GM21786 (cell line): ENCODE measurements at regions not wholly inside any gene's neighbourhood (a gene's known extent, or its start where the extent isn't known, plus 50 kb on each side); places are given as distances from the start of the nearest gene placed in this dataset.

Source experiments
- ATAC-seq: cut with Tn5 transposase; IDR thresholded peaks from one replicate; pipeline ENCODE4 v1.9.1; 2021; ENCODE audit not compliant: unreplicated experiment

- ATAC-seq = no peak
Observed at GRCh38 chr12:28876196-28876798, 272.8 kb upstream of the FAR2 start.

DNA sequence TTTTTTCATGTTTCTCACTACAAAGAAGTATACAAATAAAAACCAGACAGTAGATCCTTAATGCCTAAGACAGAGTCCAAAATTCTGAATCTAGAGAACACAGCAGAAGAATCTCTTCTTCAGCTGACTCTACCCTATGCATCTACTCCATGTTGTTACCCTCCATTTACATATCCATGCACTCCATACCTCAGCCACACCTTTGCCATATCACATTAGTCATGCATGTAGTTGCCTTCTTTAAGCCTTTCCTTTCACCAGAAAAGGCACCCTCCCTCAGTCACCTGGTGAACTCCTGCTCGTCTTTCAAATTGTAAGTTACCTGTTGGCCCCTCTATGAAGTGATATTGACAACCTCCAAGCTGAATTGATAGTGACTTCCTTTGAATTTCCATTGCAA is 271.2 kb upstream of the FAR2 start:
- ATAC-seq = no peak

DNA sequence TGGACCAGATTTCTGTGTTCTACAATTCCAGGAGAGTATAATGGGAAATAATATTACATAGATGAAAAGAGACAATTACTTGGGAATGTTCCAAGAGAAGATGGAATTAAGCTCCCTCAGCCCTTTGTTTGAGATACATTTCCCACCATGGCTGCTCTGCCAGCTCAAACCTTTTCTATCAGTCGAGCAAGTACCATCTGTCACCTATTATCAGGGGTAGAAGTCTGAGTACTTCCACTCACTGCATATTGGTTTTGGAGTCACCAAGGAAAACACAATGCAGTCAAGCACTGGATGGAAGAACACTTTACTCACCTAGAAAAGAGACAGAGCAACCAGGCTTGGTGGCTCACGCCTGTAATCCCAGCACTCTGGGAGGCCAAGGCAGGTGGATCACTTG is 270.4 kb upstream of the FAR2 start:
- no peak for ATAC-seq

DNA sequence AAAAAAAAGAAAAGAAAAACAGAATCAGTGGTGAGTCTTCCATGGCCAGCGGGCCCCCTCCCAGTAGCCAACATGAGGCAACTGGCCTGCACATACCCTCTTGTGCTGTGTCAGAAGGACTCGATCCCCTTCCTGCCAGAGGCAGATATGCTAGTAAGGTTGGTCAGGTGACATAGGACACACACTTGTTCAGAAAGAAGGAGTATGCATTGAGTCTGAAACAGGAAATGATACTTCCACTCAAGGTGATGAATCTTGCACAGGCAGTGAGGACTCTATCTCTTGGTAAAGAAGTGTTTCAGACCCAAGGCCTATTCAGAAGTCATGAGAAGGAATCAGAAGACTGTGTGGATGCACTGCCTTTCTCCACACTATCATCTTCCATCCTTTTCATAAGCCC is 269.7 kb upstream of the FAR2 start:
- ATAC-seq = no peak

DNA sequence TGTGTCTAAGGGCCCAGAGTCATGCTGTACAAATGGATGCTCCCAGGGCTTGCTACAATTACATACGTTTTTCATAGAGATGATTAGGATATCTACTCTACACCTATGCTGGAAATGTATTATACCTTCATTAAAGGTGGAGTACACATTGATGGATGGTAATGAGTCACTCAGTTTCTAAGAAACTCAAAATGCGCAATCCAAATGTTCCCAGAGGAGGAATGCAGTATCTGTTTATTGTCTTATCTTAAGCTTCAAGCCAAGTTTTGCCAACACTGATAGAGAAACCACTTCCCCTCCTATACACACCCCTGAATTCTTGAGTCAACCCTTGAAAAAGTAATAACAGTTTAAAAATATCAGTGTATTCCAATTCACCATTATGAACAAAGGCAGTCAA is 266.6 kb upstream of the FAR2 start:
- no peak for ATAC-seq

DNA sequence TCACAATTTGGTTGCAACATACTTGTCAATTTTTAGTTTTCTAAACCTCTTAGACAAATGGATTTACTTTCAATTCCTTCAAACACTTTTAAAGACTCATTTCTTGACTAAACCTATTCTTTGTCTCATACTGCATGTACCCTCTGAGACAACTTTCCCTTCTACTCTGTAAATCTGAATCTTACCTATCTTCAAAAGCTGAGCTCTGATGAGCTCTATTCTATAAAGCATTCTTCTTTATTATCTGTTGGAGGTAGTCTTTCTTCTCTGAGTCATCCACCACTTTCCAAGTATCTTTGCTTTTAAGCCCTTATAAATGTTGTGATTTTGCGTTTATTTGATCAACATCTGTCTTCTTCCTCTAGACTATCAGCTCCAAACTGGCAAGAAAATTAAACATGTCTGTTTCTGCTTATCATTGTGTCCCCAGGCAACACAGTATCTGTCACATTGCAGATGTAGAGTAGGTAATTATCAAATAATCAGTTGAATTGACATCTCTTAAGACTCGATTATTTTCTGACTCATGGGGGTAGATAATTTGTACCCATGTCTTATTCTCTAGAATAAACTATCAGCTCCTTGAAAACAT is 265.6 kb upstream of the FAR2 start:
- no peak for ATAC-seq

- ATAC-seq = no peak
Observed at GRCh38 chr12:28884904-28885679, 264.0 kb upstream of the FAR2 start.

- ATAC-seq = no peak
Observed at GRCh38 chr12:28885928-28886327, 263.1 kb upstream of the FAR2 start.

DNA sequence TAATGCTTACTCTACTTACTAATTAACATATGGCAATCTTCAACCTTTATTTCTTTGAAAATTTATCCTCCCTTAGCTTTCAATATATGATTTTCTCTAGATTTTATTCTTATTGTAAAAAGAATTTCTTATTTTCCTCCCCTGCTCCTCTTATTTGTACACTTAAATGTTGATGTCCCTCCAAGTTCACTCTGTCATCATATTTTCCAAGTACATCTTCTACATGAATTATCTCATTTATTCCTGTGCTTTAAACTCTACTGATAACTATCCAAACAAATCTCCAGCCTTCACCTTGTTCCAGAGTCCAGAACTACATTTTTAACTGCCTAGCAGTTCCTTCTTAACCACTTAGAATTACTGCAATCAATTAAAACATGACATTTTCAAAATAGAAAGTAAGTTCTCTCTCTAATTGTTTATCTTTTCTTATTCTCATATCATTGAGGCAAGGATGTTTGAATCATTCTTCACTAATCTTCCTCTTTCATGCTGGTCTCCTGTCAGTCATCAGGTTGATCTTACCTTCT is 261.6 kb upstream of the FAR2 start:
- no peak for ATAC-seq

GRCh38 chr12:28890664-28891063 is 258.4 kb upstream of the FAR2 start:
- ATAC-seq = no peak

- no peak for ATAC-seq
Observed at GRCh38 chr12:28891126-28891525, 258.0 kb upstream of the FAR2 start.

GRCh38 chr12:28893365-28893764 is 255.7 kb upstream of the FAR2 start:
- no peak for ATAC-seq

DNA sequence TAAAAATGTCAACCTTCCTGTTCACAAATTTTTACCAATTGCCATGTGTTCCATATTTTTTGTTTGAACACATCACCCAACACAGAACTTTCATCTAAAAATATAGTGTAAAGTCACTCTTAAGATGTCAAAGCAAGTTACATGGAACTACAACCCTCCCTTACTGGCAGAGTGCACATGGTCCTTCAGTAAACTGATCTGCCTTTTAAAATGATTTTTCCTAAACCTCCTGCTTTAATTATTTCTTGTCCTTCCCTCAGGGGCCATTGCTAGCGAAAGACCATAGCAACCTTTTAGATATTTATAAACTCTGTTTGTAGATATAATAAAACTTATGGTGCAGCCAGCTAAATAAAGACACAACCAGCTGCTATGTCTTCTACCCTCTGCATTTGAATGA is 255.2 kb upstream of the FAR2 start:
- ATAC-seq = no peak

GRCh38 chr12:28896421-28896820 is 252.7 kb upstream of the FAR2 start:
- no peak for ATAC-seq

- ATAC-seq = no peak
Observed at GRCh38 chr12:28898038-28898437, 251.0 kb upstream of the FAR2 start.

GRCh38 chr12:28899951-28900350 is 249.1 kb upstream of the FAR2 start:
- ATAC-seq = no peak

- ATAC-seq = no peak
Observed at GRCh38 chr12:28905220-28905955, 243.7 kb upstream of the FAR2 start.

- no peak for ATAC-seq
Observed at GRCh38 chr12:28908646-28909045, 240.4 kb upstream of the FAR2 start.

DNA sequence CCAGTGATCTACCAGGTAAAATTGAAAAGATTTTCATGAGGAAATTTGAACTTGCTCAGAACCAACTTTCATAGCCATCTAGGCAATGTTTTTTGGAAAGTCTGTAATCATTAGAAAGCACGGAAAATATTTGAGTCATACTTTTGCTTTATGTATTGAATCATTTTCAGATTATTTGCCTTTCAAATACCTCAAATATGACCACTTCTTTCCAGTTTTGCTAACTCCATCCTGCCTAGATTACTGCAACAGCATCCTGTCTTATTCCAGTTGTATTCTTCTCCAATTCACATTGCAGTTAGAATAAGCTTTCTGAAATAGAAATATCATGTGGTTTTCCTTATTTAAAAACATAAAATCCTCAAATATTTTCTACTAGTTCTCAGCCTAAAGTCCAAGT is 239.8 kb upstream of the FAR2 start:
- ATAC-seq = no peak

GRCh38 chr12:28925719-28926376 is 223.2 kb upstream of the FAR2 start:
- no peak for ATAC-seq

- ATAC-seq = no peak
Observed at GRCh38 chr12:28930704-28931103, 218.4 kb upstream of the FAR2 start.
